Endothelial cell of umbilical vein (primary cell): ENCODE measurements at regions not wholly inside any gene's neighbourhood (a gene's known extent, or its start where the extent isn't known, plus 50 kb on each side); places are given as distances from the start of the nearest gene placed in this dataset.

Source experiments
- BruUV-seq: library from RNA; stranded (reverse); fragments of 400-500 nt; replicated peaks from 2 replicates; lab custom pipeline; 2021; lab: Mats Ljungman, UMichigan
- CTCF ChIA-PET: fragments of 300-600, 350-600 bp; sonication (Branson Sonifier 250); formaldehyde crosslinking; loops from one replicate; lab custom pipeline; 2021; ENCODE audit warnings: antibody characterized with exemption, inconsistent platforms; lab: Charles Lee
- POLR2A ChIA-PET: fragments of 300-600, 350-600 bp; sonication (Branson Sonifier 250); formaldehyde crosslinking; loops from one replicate; lab custom pipeline; 2021; ENCODE audit warnings: antibody characterized with exemption, inconsistent platforms; lab: Charles Lee
- DNase-seq: peaks from one replicate; pipeline ENCODE4 v3.0.0-alpha.2; 2011; ENCODE audit warnings: low read depth, low spot score
- FAIRE-seq: peaks from 2 replicates; lab custom pipeline; 2011; peaks lifted over from hg19 to GRCh38; lab: Jason Lieb, UNC
- H2AFZ ChIP-seq: 2 replicates; pipeline ENCODE4 v1.6.0; 2012; ENCODE audit warnings: low read depth, low read length, control low read depth, inconsistent platforms
- H3K27ac ChIP-seq: 2 replicates; pipeline ENCODE4 v1.5.1; 2011; ENCODE audit warnings: low read depth, mild to moderate bottlenecking, control low read depth, low read length, moderate library complexity; ENCODE audit not compliant: insufficient read depth
- H3K27me3 ChIP-seq, 2 experiments: 2 replicates each; pipeline versions ENCODE4 v1.6.0 to v1.6.1; 2011; ENCODE audit warnings: low read length in 2 of 2, mixed read lengths in 1 of 2; ENCODE audit not compliant: control insufficient read depth in 2 of 2, insufficient read depth in 2 of 2
- H3K36me3 ChIP-seq, 2 experiments: 2 replicates in 1 of 2; 3 replicates in 1 of 2; pipeline ENCODE4 v1.5.1; 2011; ENCODE audit warnings: low read length in 2 of 2, mild to moderate bottlenecking in 1 of 2, moderate library complexity in 1 of 2; ENCODE audit not compliant: control insufficient read depth in 2 of 2, insufficient read depth in 2 of 2; ENCODE audit errors: extremely low read depth in 1 of 2
- H3K4me1 ChIP-seq: 3 replicates; pipeline ENCODE4 v1.5.1; 2011; ENCODE audit warnings: mild to moderate bottlenecking, low read length; ENCODE audit not compliant: control insufficient read depth, insufficient read depth; ENCODE audit errors: extremely low read depth
- H3K4me2 ChIP-seq: 2 replicates; pipeline ENCODE4 v1.6.1; 2011; ENCODE audit warnings: low read length, control low read depth, mixed read lengths; ENCODE audit not compliant: insufficient read depth
- H3K4me3 ChIP-seq, 3 experiments: fragments of 200-600 bp in 1 of 3; sonication (generic), shearing (Covaris generic) in 1 of 3; replicated peaks in 1 of 3; 2 replicates each; pipeline ENCODE4 v1.5.1; 2011 to 2016; ENCODE audit warnings: control low read depth in 3 of 3, low read length in 3 of 3, mild to moderate bottlenecking in 2 of 3, inconsistent platforms in 1 of 3, low read depth in 1 of 3, moderate library complexity in 1 of 3; ENCODE audit not compliant: insufficient read depth in 1 of 3
- H3K79me2 ChIP-seq: 2 replicates; pipeline ENCODE4 v1.6.0; 2012; ENCODE audit warnings: low read length, inconsistent platforms; ENCODE audit not compliant: control insufficient read depth, insufficient read depth
- H3K9ac ChIP-seq: replicated peaks from 2 replicates; pipeline ENCODE3; 2011; ENCODE audit warnings: low read length, control low read depth; ENCODE audit not compliant: insufficient read depth; ENCODE audit errors: extremely low read depth
- H3K9me1 ChIP-seq: replicated peaks from 3 replicates; pipeline ENCODE4 v1.6.0; 2011; ENCODE audit warnings: mild to moderate bottlenecking, low read length; ENCODE audit not compliant: control insufficient read depth, insufficient read depth; ENCODE audit errors: extremely low read depth
- H3K9me3 ChIP-seq: replicated peaks from 2 replicates; pipeline ENCODE4 v1.5.1; 2012; ENCODE audit warnings: low read length, inconsistent platforms; ENCODE audit not compliant: control insufficient read depth, insufficient read depth
- H4K20me1 ChIP-seq: replicated peaks from 2 replicates; pipeline ENCODE3; 2011; ENCODE audit warnings: mild to moderate bottlenecking, low read length; ENCODE audit not compliant: control insufficient read depth, insufficient read depth; ENCODE audit errors: extremely low read depth
- EZH2 ChIP-seq: IDR thresholded peaks from 2 replicates; pipeline ENCODE4 v1.6.1; 2012; ENCODE audit warnings: borderline replicate concordance, low read depth, mild to moderate bottlenecking, moderate library complexity, low read length, inconsistent platforms; ENCODE audit not compliant: severe bottlenecking
- GATA2 ChIP-seq: IDR thresholded peaks from 2 replicates; pipeline ENCODE4 v1.7.0; 2011; ENCODE audit warnings: low read depth, mild to moderate bottlenecking, moderate library complexity, mixed read lengths, low read length; ENCODE audit not compliant: insufficient read length, insufficient read depth
- MAX ChIP-seq: IDR thresholded peaks from 2 replicates; pipeline ENCODE4 v1.6.1; 2011; ENCODE audit not compliant: insufficient read depth, insufficient read length
- MYC ChIP-seq: IDR thresholded peaks from one replicate; pipeline ENCODE4 v1.6.1; 2011; ENCODE audit warnings: mild to moderate bottlenecking, low read depth, low read length
- POLR2A ChIP-seq: IDR thresholded peaks from 2 replicates; pipeline ENCODE4 v1.6.1; 2012; ENCODE audit warnings: low read depth, mild to moderate bottlenecking, control low read depth, low read length
- dilution Hi-C: fragments of 300-500 bp; cut with MboI; formaldehyde crosslinking; loops from one replicate; pipeline ENCODE4 v1.15.0; 2019; ENCODE audit warnings: low sequenced_read_pairs; ENCODE audit not compliant: extremely low pct_ligation_motif_present
- intact Hi-C: fragments of 100-400 bp; cut with micrococcal nuclease; formaldehyde crosslinking; loops from one replicate; pipeline ENCODE4 v1.10.0; 2022

- POLR2A ChIA-PET, result no interaction called here
- no peaks in the 10 kb centered on the region for H3K36me3 ChIP-seq
- no peak overlapping the region for H2AFZ ChIP-seq
Measured at GRCh38 chr1:115215703-115216521, 122.1 kb downstream of the NGF start.

GRCh38 chr1:115215110-115215509 lies 122.9 kb downstream of the NGF start:
- Histone ChIP-seq H3K9ac (no peak overlapping the region), H3K79me2 (no peaks in the 10 kb centered on the region), H3K9me1 (no peaks in the 10 kb centered on the region), H3K36me3 (no peaks in the 10 kb centered on the region), H3K27me3 (peaks cover 0 to 7% of the 10 kb centered on the region in 2 experiments), H3K4me1 (no peaks in the 10 kb centered on the region), H3K4me3 (no peak overlapping the region), H3K4me2 (no peak overlapping the region), H3K9me3 (no peaks in the 10 kb centered on the region), H4K20me1 (no peaks in the 10 kb centered on the region), H3K27ac (no peak overlapping the region), H2AFZ (no peak overlapping the region)
- no peak for DNase-seq
- dilution Hi-C loops, result no loop called here
- no peak for TF ChIP-seq POLR2A
- TF ChIP-seq MAX, result no peak
- TF ChIP-seq GATA2, result no peak
- no peak for TF ChIP-seq EZH2
- TF ChIP-seq MYC, result no peak
- POLR2A ChIA-PET, result no interaction called here
- intact Hi-C loops, result no loop called here
- FAIRE-seq, result no peak
- BruUV-seq, result no TSS peak
- CTCF ChIA-PET, result no interaction called here

More at GRCh38 chr1:115215703-115216521, 122.1 kb downstream of the NGF start:
- no peak overlapping the region for H3K9ac ChIP-seq
- no peak overlapping the region for H3K4me3 ChIP-seq
- CTCF ChIA-PET, result interaction anchor here (0.8 kb wide), 1 partner anchor 26 kb away, joined by 3 read pairs; no protein-coding TSS in a partner anchor
- no peak for DNase-seq
- no peaks in the 10 kb centered on the region for H4K20me1 ChIP-seq
- H3K4me2 ChIP-seq, result no peak overlapping the region
- TF ChIP-seq MAX, result no peak
- intact Hi-C loops, result no loop called here
- H3K27me3 ChIP-seq, result peaks cover 0 to 7% of the 10 kb centered on the region in 2 experiments
- H3K79me2 ChIP-seq, result no peaks in the 10 kb centered on the region
- dilution Hi-C loops, result no loop called here
- BruUV-seq, result no TSS peak
- H3K9me1 ChIP-seq, result no peaks in the 10 kb centered on the region
- no peaks in the 10 kb centered on the region for H3K9me3 ChIP-seq
- H3K4me1 ChIP-seq, result no peaks in the 10 kb centered on the region
- H3K27ac ChIP-seq, result no peak overlapping the region
- FAIRE-seq, result no peak
